HG02642 (cell line): ENCODE measurements at regions not wholly inside any gene's neighbourhood (a gene's known extent, or its start where the extent isn't known, plus 50 kb on each side); places are given as distances from the start of the nearest gene placed in this dataset.
A peak's percentile ranks its signal among the peaks of the same experiment; 100 is the strongest.
"Not testable (repeated sequence)": the region's sequence is repeated elsewhere in the genome, so short reads cannot be mapped to it uniquely, and the experiment has no call there.

ENCODE experiments used
- ATAC-seq: cut with Tn5 transposase; IDR thresholded peaks from one replicate; pipeline ENCODE4 v1.9.1; 2021; ENCODE audit warnings: mild to moderate bottlenecking; ENCODE audit not compliant: unreplicated experiment, poor library complexity

GRCh38 chr9:78994471-78994870, 577.3 kb upstream of the TLE4 start:
- ATAC-seq, result no peak

- not testable (repeated sequence) for ATAC-seq
Observed at GRCh38 chr9:78994974-78995373, 576.8 kb upstream of the TLE4 start.

- no peak for ATAC-seq
Observed at GRCh38 chr9:78997296-78997695, 574.5 kb upstream of the TLE4 start.

- no peak for ATAC-seq
Observed at GRCh38 chr9:79000230-79001002, 571.3 kb upstream of the TLE4 start.

- ATAC-seq, result no peak
Observed at GRCh38 chr9:79001012-79001411, 570.8 kb upstream of the TLE4 start.

GRCh38 chr9:79003514-79003913, 568.3 kb upstream of the TLE4 start:
- no peak for ATAC-seq

- ATAC-seq, result no peak
Observed at GRCh38 chr9:79004032-79004431, 567.7 kb upstream of the TLE4 start.

GRCh38 chr9:79006546-79006945, 565.2 kb upstream of the TLE4 start:
- no peak for ATAC-seq

- peak; percentile 92 for ATAC-seq
Observed at GRCh38 chr9:79007701-79008483, 563.9 kb upstream of the TLE4 start.

GRCh38 chr9:79008916-79009315, 562.8 kb upstream of the TLE4 start:
- ATAC-seq, result no peak

- no peak for ATAC-seq
Observed at GRCh38 chr9:79011461-79011860, 560.3 kb upstream of the TLE4 start.

GRCh38 chr9:79012561-79012960, 559.2 kb upstream of the TLE4 start:
- no peak for ATAC-seq

- no peak for ATAC-seq
Observed at GRCh38 chr9:79013715-79014610, 557.8 kb upstream of the TLE4 start.

- ATAC-seq, result no peak
Observed at GRCh38 chr9:79014929-79015699, 556.7 kb upstream of the TLE4 start.

- no peak for ATAC-seq
Observed at GRCh38 chr9:79015951-79016350, 555.8 kb upstream of the TLE4 start.

GRCh38 chr9:79020276-79020675, 551.5 kb upstream of the TLE4 start:
- no peak for ATAC-seq

- no peak for ATAC-seq
Observed at GRCh38 chr9:79021084-79021483, 550.7 kb upstream of the TLE4 start.

- no peak for ATAC-seq
Observed at GRCh38 chr9:79023134-79023580, 548.6 kb upstream of the TLE4 start.

GRCh38 chr9:79026316-79026715, 545.4 kb upstream of the TLE4 start:
- ATAC-seq, result peak; percentile 86

- ATAC-seq, result no peak
Observed at GRCh38 chr9:79028101-79028500, 543.7 kb upstream of the TLE4 start.
